ENCODE measurements at regions not wholly inside any gene's neighbourhood (a gene's known extent, or its start where the extent isn't known, plus 50 kb on each side); places are given as distances from the start of the nearest gene placed in this dataset.

DNA sequence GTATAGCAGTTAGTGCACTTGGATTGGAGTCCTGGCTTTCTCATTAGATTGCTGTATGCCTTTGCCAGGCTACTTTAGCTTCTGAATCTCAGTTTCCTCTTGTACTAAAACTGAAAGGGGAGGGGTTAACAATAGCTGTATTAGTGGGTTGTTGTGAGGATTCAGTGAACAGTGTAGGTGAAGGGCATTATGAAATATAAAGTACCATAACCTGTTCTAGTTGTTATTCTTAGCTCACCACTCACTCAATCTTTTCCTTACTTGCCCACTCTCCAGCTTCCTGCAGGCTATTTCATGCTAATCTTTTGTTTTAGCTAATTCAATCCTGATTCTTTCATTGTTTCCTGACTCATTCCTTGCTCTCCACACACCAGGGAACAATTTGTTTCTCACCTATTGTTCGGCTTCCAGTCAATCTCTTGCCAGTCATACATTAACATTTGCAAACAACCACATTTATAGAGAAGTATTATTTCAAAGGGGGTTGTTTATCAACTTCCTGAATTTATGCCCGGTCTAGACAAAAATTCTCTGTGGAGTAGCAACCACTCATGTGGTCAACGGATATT is 50.6 kb upstream of the EDA start:
- H3K27me3 ChIP-seq (replicated peaks), result no peaks in the 10 kb centered on the region
- in situ Hi-C loops (cut with HindIII; ENCODE audit: low pct_ligation_motif_present, low sequenced_read_pairs), result no loop called here
- H3K4me3 ChIP-seq (ENCODE audit: low read depth, low read length), result no peak overlapping the region
- TF ChIP-seq, protein P1, sequence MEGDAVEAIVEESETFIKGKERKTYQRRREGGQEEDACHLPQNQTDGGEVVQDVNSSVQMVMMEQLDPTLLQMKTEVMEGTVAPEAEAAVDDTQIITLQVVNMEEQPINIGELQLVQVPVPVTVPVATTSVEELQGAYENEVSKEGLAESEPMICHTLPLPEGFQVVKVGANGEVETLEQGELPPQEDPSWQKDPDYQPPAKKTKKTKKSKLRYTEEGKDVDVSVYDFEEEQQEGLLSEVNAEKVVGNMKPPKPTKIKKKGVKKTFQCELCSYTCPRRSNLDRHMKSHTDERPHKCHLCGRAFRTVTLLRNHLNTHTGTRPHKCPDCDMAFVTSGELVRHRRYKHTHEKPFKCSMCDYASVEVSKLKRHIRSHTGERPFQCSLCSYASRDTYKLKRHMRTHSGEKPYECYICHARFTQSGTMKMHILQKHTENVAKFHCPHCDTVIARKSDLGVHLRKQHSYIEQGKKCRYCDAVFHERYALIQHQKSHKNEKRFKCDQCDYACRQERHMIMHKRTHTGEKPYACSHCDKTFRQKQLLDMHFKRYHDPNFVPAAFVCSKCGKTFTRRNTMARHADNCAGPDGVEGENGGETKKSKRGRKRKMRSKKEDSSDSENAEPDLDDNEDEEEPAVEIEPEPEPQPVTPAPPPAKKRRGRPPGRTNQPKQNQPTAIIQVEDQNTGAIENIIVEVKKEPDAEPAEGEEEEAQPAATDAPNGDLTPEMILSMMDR (IDR thresholded peaks at IDR 0.05; ENCODE audit: low read depth, low read length, missing control alignments), result no peak
- H3K27ac ChIP-seq, result no peak overlapping the region
- no peaks in the 10 kb centered on the region for H3K36me3 ChIP-seq (replicated peaks)
- DNase-seq, result no peak

Data from brain microvascular endothelial cell (primary cell).